ENCODE measurements at regions not wholly inside any gene's neighbourhood (a gene's known extent, or its start where the extent isn't known, plus 50 kb on each side); places are given as distances from the start of the nearest gene placed in this dataset.

DNA sequence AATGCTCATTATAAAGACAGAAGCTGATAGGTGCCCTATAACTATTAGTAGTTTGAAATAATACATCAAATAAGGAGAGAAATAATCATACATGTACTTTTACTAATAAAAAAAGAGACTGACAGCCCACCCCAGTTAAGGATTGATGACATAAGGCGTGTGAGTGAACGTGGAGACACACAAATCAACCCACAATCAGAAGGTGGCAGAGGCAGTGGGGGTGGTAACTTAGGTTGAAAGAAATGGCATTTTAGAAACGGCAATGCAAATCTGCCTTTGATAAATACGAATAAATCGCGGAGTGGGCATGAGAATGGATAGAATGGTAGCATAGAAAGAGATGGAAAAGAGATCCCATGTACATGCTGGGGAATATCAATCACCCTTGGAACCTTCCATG, 256.2 kb upstream of the ATP10A start:
- TF ChIP-seq, protein P1, sequence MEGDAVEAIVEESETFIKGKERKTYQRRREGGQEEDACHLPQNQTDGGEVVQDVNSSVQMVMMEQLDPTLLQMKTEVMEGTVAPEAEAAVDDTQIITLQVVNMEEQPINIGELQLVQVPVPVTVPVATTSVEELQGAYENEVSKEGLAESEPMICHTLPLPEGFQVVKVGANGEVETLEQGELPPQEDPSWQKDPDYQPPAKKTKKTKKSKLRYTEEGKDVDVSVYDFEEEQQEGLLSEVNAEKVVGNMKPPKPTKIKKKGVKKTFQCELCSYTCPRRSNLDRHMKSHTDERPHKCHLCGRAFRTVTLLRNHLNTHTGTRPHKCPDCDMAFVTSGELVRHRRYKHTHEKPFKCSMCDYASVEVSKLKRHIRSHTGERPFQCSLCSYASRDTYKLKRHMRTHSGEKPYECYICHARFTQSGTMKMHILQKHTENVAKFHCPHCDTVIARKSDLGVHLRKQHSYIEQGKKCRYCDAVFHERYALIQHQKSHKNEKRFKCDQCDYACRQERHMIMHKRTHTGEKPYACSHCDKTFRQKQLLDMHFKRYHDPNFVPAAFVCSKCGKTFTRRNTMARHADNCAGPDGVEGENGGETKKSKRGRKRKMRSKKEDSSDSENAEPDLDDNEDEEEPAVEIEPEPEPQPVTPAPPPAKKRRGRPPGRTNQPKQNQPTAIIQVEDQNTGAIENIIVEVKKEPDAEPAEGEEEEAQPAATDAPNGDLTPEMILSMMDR (IDR thresholded peaks at IDR 0.05): no peak
- TF ChIP-seq POLR2A (IDR thresholded peaks at IDR 0.05) (no peak), POLR2AphosphoS5 (IDR thresholded peaks at IDR 0.05) (no peak)

Data from prostate gland (tissue), 2 donors.